Spleen (tissue), 11 donors: ENCODE measurements at regions not wholly inside any gene's neighbourhood (a gene's known extent, or its start where the extent isn't known, plus 50 kb on each side); places are given as distances from the start of the nearest gene placed in this dataset.

Source experiments
- DNase-seq: peaks from one replicate; pipeline ENCODE4 v3.0.0-alpha.2; 2020
- H3K27ac ChIP-seq, 8 donors: fragments of 200-600 bp; sonication (generic) in 7 of 8; 1 replicate in 4 of 8; 2 replicates in 4 of 8; pipeline versions ENCODE4 v1.5.0 to v1.8.0; 2016 to 2021; ENCODE audit warnings: inconsistent platforms in 4 of 8, mild to moderate bottlenecking in 4 of 8, moderate library complexity in 1 of 8
- H3K27me3 ChIP-seq, 7 donors: fragments of 200-600 bp; sonication (generic) in 6 of 7; replicated peaks in 1 of 7; 1 replicate in 4 of 7; 2 replicates in 3 of 7; pipeline versions ENCODE4 v1.5.0 to v1.8.0; 2016 to 2021; ENCODE audit warnings: inconsistent platforms in 3 of 7, mild to moderate bottlenecking in 1 of 7
- H3K36me3 ChIP-seq, 6 donors: fragments of 200-600 bp; sonication (generic) in 5 of 6; 1 replicate in 4 of 6; 2 replicates in 2 of 6; pipeline versions ENCODE4 v1.5.0 to v1.8.0; 2016 to 2021; ENCODE audit warnings: inconsistent platforms in 2 of 6
- H3K4me1 ChIP-seq, 6 donors: fragments of 200-600 bp; sonication (generic) in 5 of 6; 1 replicate in 3 of 6; 2 replicates in 3 of 6; pipeline versions ENCODE4 v1.5.0 to v1.8.0; 2016 to 2021; ENCODE audit warnings: inconsistent platforms in 3 of 6
- H3K4me3 ChIP-seq, 8 donors: fragments of 200-600 bp; sonication (generic) in 7 of 8; 1 replicate in 4 of 8; 2 replicates in 4 of 8; pipeline versions ENCODE4 v1.5.0 to v1.8.0; 2016 to 2021; ENCODE audit warnings: inconsistent platforms in 4 of 8, mild to moderate bottlenecking in 4 of 8, moderate library complexity in 2 of 8
- H3K9me3 ChIP-seq, 8 donors: fragments of 200-600 bp; sonication (generic) in 7 of 8; 1 replicate in 4 of 8; 2 replicates in 4 of 8; pipeline versions ENCODE4 v1.5.0 to v1.8.0; 2016 to 2021; ENCODE audit warnings: inconsistent platforms in 4 of 8
- POLR2A ChIP-seq, 3 donors: fragments of 450-650 bp; IDR thresholded peaks; one replicate each; pipeline ENCODE4 v1.5.1; 2017; ENCODE audit warnings: antibody characterized with exemption in 3 of 3, mild to moderate bottlenecking in 1 of 3
- POLR2AphosphoS5 ChIP-seq, 3 donors: sonication (generic); formaldehyde crosslinking; IDR thresholded peaks; one replicate each; pipeline ENCODE4 v1.5.1; 2017; ENCODE audit warnings: antibody characterized with exemption in 3 of 3
- WGBS, 5 donors: extraction: QIAGEN DNeasy Blood & Tissue Kit in 3 of 5; methylation state at CpG; one replicate each; pipeline versions ENCODE4 v1.1.5 to v1.1.7; 2013 to 2018; 5-methylcytosine and 5-hydroxymethylcytosine counted together
- intact Hi-C: fragments of 100-400 bp; cut with DNase I; formaldehyde crosslinking; loops from one replicate; pipeline ENCODE4 v1.15.0; 2023; ENCODE audit warnings: low total_unique reads
- TF ChIP-seq, protein P1 (sequence below), 11 experiments: fragments of 200-600 bp in 7 of 11; fragments of 450-650 bp in 4 of 11; sonication (generic) in 4 of 11; IDR thresholded peaks in 8 of 11; conservative IDR thresholded peaks in 3 of 11; 1 replicate in 7 of 11; 2 replicates in 4 of 11; pipeline versions ENCODE4 v1.4.0 to v1.8.0; 2016 to 2021; ENCODE audit warnings: antibody characterized with exemption in 11 of 11, inconsistent platforms in 4 of 11, mild to moderate bottlenecking in 1 of 11
- donor health status: healthy with polysubstance abuse.
- donor health status: DM: no; HTN: no; CAD: no; lungs with moderate emphysema.
- donor health status: DM: no; HTN: no; CAD: no.
- donor health status: Bipolar disorder and iron deficiency.
- donor health status: healthy.
- donor health status: DM: no; HTN: no; CAD: no.
- donor health status: DM: yes; HTN: yes; CAD: no.

DNA sequence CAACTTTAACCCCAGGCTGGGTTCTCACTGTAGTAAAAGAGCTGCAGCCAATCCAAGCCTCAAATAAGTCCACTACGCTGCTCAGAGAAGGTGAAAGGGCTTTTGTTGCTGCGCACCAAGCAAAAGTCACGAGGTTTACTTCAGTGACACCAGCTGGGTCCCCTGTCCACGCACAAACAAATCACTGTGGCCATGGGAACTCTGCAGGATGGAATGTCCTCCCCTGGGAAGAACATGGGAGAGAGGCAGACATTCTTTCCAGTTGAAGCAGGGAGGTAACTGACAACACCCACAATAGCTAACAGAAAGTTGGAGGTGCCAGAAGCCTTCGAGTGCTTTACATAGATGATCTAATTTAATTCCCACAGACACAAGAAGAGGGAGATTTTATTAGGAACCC, 181.9 kb downstream of the PMP22 start:
- no peaks in the 10 kb centered on the region for H3K36me3 ChIP-seq
- no peaks in the 10 kb centered on the region for H3K4me1 ChIP-seq
- H3K27ac ChIP-seq: no peak overlapping the region
- H3K9me3 ChIP-seq: no peaks in the 10 kb centered on the region
- TF ChIP-seq POLR2A (IDR thresholded peaks at IDR 0.05) (no peak), POLR2AphosphoS5 (IDR thresholded peaks at IDR 0.05) (no peak)
- TF ChIP-seq, protein P1, sequence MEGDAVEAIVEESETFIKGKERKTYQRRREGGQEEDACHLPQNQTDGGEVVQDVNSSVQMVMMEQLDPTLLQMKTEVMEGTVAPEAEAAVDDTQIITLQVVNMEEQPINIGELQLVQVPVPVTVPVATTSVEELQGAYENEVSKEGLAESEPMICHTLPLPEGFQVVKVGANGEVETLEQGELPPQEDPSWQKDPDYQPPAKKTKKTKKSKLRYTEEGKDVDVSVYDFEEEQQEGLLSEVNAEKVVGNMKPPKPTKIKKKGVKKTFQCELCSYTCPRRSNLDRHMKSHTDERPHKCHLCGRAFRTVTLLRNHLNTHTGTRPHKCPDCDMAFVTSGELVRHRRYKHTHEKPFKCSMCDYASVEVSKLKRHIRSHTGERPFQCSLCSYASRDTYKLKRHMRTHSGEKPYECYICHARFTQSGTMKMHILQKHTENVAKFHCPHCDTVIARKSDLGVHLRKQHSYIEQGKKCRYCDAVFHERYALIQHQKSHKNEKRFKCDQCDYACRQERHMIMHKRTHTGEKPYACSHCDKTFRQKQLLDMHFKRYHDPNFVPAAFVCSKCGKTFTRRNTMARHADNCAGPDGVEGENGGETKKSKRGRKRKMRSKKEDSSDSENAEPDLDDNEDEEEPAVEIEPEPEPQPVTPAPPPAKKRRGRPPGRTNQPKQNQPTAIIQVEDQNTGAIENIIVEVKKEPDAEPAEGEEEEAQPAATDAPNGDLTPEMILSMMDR (IDR thresholded peaks at IDR 0.05 in 8 of 11, conservative IDR thresholded peaks at IDR 0.05 in 3 of 11): no peak
- no peak for DNase-seq
- intact Hi-C loops: no loop called here
- whole genome bisulfite sequencing, 5 donors: 58 to 79% (median 75%) methylated on average over 5 of the region's 5 CpGs
- peaks cover 0 to 6% (median 0%) of the 10 kb centered on the region in 7 donors for H3K27me3 ChIP-seq
- no peak overlapping the region for H3K4me3 ChIP-seq

- Histone ChIP-seq H3K9me3 (no peaks in the 10 kb centered on the region), H3K4me3 (no peak overlapping the region), H3K36me3 (no peaks in the 10 kb centered on the region), H3K27me3 (peaks cover 0 to 6% (median 0%) of the 10 kb centered on the region in 7 donors), H3K4me1 (no peaks in the 10 kb centered on the region), H3K27ac (no peak overlapping the region)
- 79 to 86% (median 84%) methylated on average over 3 of the region's 3 CpGs for WGBS, 5 donors
- TF ChIP-seq POLR2A (IDR thresholded peaks at IDR 0.05): no peak
- TF ChIP-seq, protein P1 (IDR thresholded peaks at IDR 0.05 in 8 of 11, conservative IDR thresholded peaks at IDR 0.05 in 3 of 11): no peak
- no peak for TF ChIP-seq POLR2AphosphoS5 (IDR thresholded peaks at IDR 0.05)
- intact Hi-C loops: no loop called here
- no peak for DNase-seq
Measured at GRCh38 chr17:15081008-15081407, 184.1 kb downstream of the PMP22 start.

- intact Hi-C loops: no loop called here
- TF ChIP-seq POLR2AphosphoS5 (IDR thresholded peaks at IDR 0.05) (no peak), POLR2A (IDR thresholded peaks at IDR 0.05) (no peak)
- TF ChIP-seq, protein P1 (IDR thresholded peaks at IDR 0.05 in 8 of 11, conservative IDR thresholded peaks at IDR 0.05 in 3 of 11): no peak
Measured at GRCh38 chr17:15078570-15078969, 186.6 kb downstream of the PMP22 start.

GRCh38 chr17:15076991-15077663, 188.0 kb downstream of the PMP22 start:
- 81 to 90% (median 88%) methylated on average over 6 of the region's 6 CpGs for WGBS, 5 donors

More at GRCh38 chr17:15078570-15078969, 186.6 kb downstream of the PMP22 start:
- Histone ChIP-seq H3K4me3 (no peak overlapping the region), H3K4me1 (no peaks in the 10 kb centered on the region), H3K9me3 (no peaks in the 10 kb centered on the region), H3K27me3 (peaks cover 0 to 6% (median 0%) of the 10 kb centered on the region in 7 donors), H3K27ac (no peak overlapping the region), H3K36me3 (no peaks in the 10 kb centered on the region)
- DNase-seq: no peak
- 70 to 81% (median 79%) methylated on average over 5 of the region's 5 CpGs for WGBS, 5 donors

More at GRCh38 chr17:15076991-15077663, 188.0 kb downstream of the PMP22 start:
- no peak overlapping the region for H3K4me3 ChIP-seq
- H3K9me3 ChIP-seq: no peaks in the 10 kb centered on the region
- no peaks in the 10 kb centered on the region for H3K27me3 ChIP-seq
- no peak overlapping the region for H3K27ac ChIP-seq
- no peaks in the 10 kb centered on the region for H3K36me3 ChIP-seq
- intact Hi-C loops: no loop called here
- TF ChIP-seq, protein P1 (IDR thresholded peaks at IDR 0.05 in 8 of 11, conservative IDR thresholded peaks at IDR 0.05 in 3 of 11): no peak
- no peak for DNase-seq
- no peaks in the 10 kb centered on the region for H3K4me1 ChIP-seq
